ENCODE measurements at regions not wholly inside any gene's neighbourhood (a gene's known extent, or its start where the extent isn't known, plus 50 kb on each side); places are given as distances from the start of the nearest gene placed in this dataset.

GRCh38 chr6:167703347-167703746 is 123.4 kb upstream of the AFDN start:
- no peak overlapping the region for H2AK9ac ChIP-seq (replicated peaks; ENCODE audit: low read depth, low read length, poor library complexity)
- dilution Hi-C loops (cut with HindIII; ENCODE audit: low sequenced_read_pairs, unreplicated experiment) = no loop called here
- H3K9me1 ChIP-seq (ENCODE audit: insufficient read depth, low read length) = no peaks in the 10 kb centered on the region
- H2AFZ ChIP-seq (replicated peaks; ENCODE audit: low read length, poor library complexity) = no peak overlapping the region
- H3K14ac ChIP-seq (replicated peaks; ENCODE audit: low read depth, low read length) = no peak overlapping the region
- no peak overlapping the region for H3K4me2 ChIP-seq (ENCODE audit: low read depth, low read length)
- no peaks in the 10 kb centered on the region for H4K20me1 ChIP-seq (ENCODE audit: insufficient read depth, low read length)
- H3K18ac ChIP-seq (ENCODE audit: low read depth, low read length) = no peak overlapping the region
- DNase-seq (no peak), ATAC-seq (ENCODE audit: low read depth) (no peak)
- no peaks in the 10 kb centered on the region for H3K27me3 ChIP-seq (ENCODE audit: control insufficient read depth, insufficient read depth, low read length)
- TF ChIP-seq RCOR1 (IDR thresholded peaks at IDR 0.05; ENCODE audit: insufficient replicate concordance, low read length) = no peak
- no peak for TF ChIP-seq ELK1 (IDR thresholded peaks at IDR 0.05; ENCODE audit: borderline replicate concordance, low read depth, low read length)
- no peak for TF ChIP-seq SMC3 (IDR thresholded peaks at IDR 0.05; ENCODE audit: low read depth, low read length)
- TF ChIP-seq FOS (IDR thresholded peaks at IDR 0.05; ENCODE audit: low read depth, low read length) = no peak
- no peak for TF ChIP-seq CHD1 (IDR thresholded peaks at IDR 0.05; ENCODE audit: low read depth, low read length)
- peaks cover 44% of the 10 kb centered on the region for H3K9me3 ChIP-seq (ENCODE audit: control insufficient read depth, insufficient read depth, low read length)
- no peak overlapping the region for H4K8ac ChIP-seq (ENCODE audit: low read depth in 2 of 2, low read length in 2 of 2)
- intact Hi-C loops (cut with micrococcal nuclease) = no loop called here
- no peak overlapping the region for H2BK120ac ChIP-seq (ENCODE audit: low read depth, low read length)
- no peak overlapping the region for H3K9ac ChIP-seq (ENCODE audit: low read depth, low read length)
- no peak overlapping the region for H3K56ac ChIP-seq (ENCODE audit: extremely low read depth, insufficient read depth, low read length)
- BruUV-seq (replicated peaks) = no TSS peak
- H3K4ac ChIP-seq (ENCODE audit: low read depth, low read length) = no peak overlapping the region
- no peak overlapping the region for H2AK5ac ChIP-seq (ENCODE audit: low read depth, low read length)
- no peak overlapping the region for H2BK5ac ChIP-seq (ENCODE audit: low read depth, low read length, poor library complexity, severe bottlenecking)
- no peaks in the 10 kb centered on the region for H3K79me1 ChIP-seq (ENCODE audit: low read depth in 1 of 2, low read length in 2 of 2)
- no peak overlapping the region for H2BK15ac ChIP-seq (ENCODE audit: low read depth, low read length)
- in situ Hi-C loops (cut with MboI; ENCODE audit: low sequenced_read_pairs) = no loop called here
- H3K4me3 ChIP-seq (ENCODE audit: insufficient read depth, low read depth, low read length) = no peak overlapping the region
- no peak overlapping the region for H2BK20ac ChIP-seq (ENCODE audit: low read depth, low read length)
- POLR2A ChIA-PET (ENCODE audit: unreplicated experiment) = no interaction called here
- WGBS, 2 experiments (ENCODE audit: extremely low coverage in 2 of 2, insufficient read length in 1 of 2) = 69% methylated on average over 5 of the region's 10 CpGs; no CpG with 5 or more reads in 1 of the 2 experiments
- no peak overlapping the region for H4K5ac ChIP-seq (ENCODE audit: low read depth, low read length)
- CTCF ChIA-PET = no interaction called here
- H3K27ac ChIP-seq (ENCODE audit: insufficient read depth, low read length) = no peak overlapping the region
- no peaks in the 10 kb centered on the region for H3K36me3 ChIP-seq (ENCODE audit: control insufficient read depth, insufficient read depth, low read length)
- no peaks in the 10 kb centered on the region for H3K4me1 ChIP-seq (ENCODE audit: control insufficient read depth, insufficient read depth, low read length)
- H3K23ac ChIP-seq (ENCODE audit: low read depth, low read length) = no peak overlapping the region
- H4K91ac ChIP-seq (ENCODE audit: insufficient read depth, low read depth, low read length) = no peak overlapping the region

Measured in IMR-90 (cell line).